Esophagus muscularis mucosa (tissue), 4 donors: ENCODE measurements at regions not wholly inside any gene's neighbourhood (a gene's known extent, or its start where the extent isn't known, plus 50 kb on each side); places are given as distances from the start of the nearest gene placed in this dataset.
A peak's percentile ranks its signal among the peaks of the same experiment; 100 is the strongest.

Source experiments
- DNase-seq: peaks from one replicate; pipeline ENCODE4 v3.0.0-alpha.2; 2017; ENCODE audit errors: extremely low spot score
- H3K27ac ChIP-seq, 4 donors: fragments of 200-600 bp; sonication (generic); replicated peaks in 1 of 4; 1 replicate in 3 of 4; 2 replicates in 1 of 4; pipeline ENCODE4 v1.5.1; 2016 to 2019; ENCODE audit warnings: mild to moderate bottlenecking in 1 of 4
- H3K27me3 ChIP-seq, 4 donors: fragments of 200-600 bp; sonication (generic); one replicate each; pipeline versions ENCODE4 v1.5.1 to v1.6.0; 2016 to 2019
- H3K36me3 ChIP-seq, 4 donors: fragments of 200-600 bp; sonication (generic); one replicate each; pipeline ENCODE4 v1.5.1; 2016 to 2019
- H3K4me1 ChIP-seq, 4 donors: fragments of 200-600 bp; sonication (generic); one replicate each; pipeline ENCODE4 v1.5.1; 2016 to 2019
- H3K4me3 ChIP-seq, 4 donors: fragments of 200-600 bp; sonication (generic); 1 replicate in 2 of 4; 2 replicates in 2 of 4; pipeline ENCODE4 v1.5.1; 2016 to 2019; ENCODE audit warnings: mild to moderate bottlenecking in 4 of 4, moderate library complexity in 1 of 4
- H3K9me3 ChIP-seq, 4 donors: fragments of 200-600 bp; sonication (generic); 1 replicate in 3 of 4; 2 replicates in 1 of 4; pipeline ENCODE4 v1.5.1; 2016 to 2019
- EP300 ChIP-seq: sonication (generic); formaldehyde crosslinking; IDR thresholded peaks from one replicate; pipeline ENCODE4 v1.6.1; 2017; ENCODE audit warnings: antibody characterized with exemption
- POLR2A ChIP-seq: fragments of 450-650 bp; IDR thresholded peaks from one replicate; pipeline ENCODE4 v1.6.1; 2017; ENCODE audit warnings: antibody characterized with exemption, moderate library complexity, mild to moderate bottlenecking, low read depth
- POLR2AphosphoS5 ChIP-seq, 2 donors: sonication (generic); formaldehyde crosslinking; IDR thresholded peaks; one replicate each; pipeline ENCODE4 v1.6.1; 2017; ENCODE audit warnings: antibody characterized with exemption in 2 of 2
- WGBS: methylation state at CpG from one replicate; pipeline ENCODE4 v1.1.5; 2018; 5-methylcytosine and 5-hydroxymethylcytosine counted together
- intact Hi-C: fragments of 100-400 bp; cut with DNase I; formaldehyde crosslinking; loops from one replicate; pipeline ENCODE4 v1.15.1; 2023
- TF ChIP-seq, protein P1 (sequence below), 3 experiments: fragments of 200-600 bp in 2 of 3; fragments of 450-650 bp in 1 of 3; sonication (generic) in 2 of 3; IDR thresholded peaks; one replicate each; pipeline ENCODE4 v1.5.1; 2017 to 2019; ENCODE audit warnings: antibody characterized with exemption in 3 of 3, mild to moderate bottlenecking in 2 of 3, moderate library complexity in 1 of 3

DNA sequence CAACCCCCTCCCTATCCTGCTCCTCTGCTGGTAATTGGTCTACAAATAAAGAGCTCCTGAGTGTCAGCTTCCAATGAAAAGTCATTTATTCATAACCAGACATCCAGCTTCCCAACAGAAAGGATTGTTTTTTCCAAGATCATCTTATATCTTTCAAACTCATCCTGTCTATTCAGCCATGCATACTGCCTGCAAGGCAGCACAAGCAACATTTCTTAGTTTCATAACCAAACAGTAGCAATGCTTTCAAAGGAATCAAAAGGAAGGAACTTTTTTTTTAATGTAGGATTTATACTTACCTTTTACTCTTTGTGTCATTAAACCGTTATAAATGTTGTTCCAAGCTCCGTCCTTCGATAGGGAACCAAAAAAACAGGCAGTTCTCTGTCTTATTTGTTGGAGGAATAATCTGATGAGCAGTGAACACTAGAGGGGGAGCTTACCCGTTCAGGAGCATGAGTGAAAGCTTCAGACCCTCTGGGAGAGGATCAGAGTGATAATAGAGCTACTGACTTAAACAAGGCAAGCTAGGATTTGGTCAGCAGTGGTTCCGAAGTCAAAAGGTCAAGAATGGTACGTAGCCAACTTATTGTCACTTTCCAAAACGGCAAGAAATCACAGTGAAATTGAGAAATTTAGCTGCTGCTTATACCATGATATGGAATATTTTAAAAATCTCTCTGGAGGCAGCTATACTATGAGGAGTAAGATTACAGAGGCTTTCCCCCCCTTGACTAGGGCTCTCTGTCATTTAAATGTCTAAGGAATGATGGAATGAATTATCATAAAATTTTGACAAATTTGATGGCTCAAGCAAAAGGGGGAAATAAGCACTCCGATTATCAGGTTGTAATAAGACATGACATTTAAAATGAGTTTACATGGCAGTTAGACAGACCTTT lies 892.9 kb downstream of the NR2F1-AS1 start:
- Histone ChIP-seq H3K27ac (no peak overlapping the region), H3K4me3 (peak overlapping the region in 1 of 4 donors; percentile 0), H3K27me3 (no peaks in the 10 kb centered on the region), H3K4me1 (peaks cover 0 to 4% (median 0%) of the 10 kb centered on the region in 4 donors), H3K9me3 (no peaks in the 10 kb centered on the region), H3K36me3 (no peaks in the 10 kb centered on the region)
- intact Hi-C loops = no loop called here
- 29% methylated on average over 8 of the region's 8 CpGs for WGBS
- DNase-seq = no peak
- TF ChIP-seq, protein P1, sequence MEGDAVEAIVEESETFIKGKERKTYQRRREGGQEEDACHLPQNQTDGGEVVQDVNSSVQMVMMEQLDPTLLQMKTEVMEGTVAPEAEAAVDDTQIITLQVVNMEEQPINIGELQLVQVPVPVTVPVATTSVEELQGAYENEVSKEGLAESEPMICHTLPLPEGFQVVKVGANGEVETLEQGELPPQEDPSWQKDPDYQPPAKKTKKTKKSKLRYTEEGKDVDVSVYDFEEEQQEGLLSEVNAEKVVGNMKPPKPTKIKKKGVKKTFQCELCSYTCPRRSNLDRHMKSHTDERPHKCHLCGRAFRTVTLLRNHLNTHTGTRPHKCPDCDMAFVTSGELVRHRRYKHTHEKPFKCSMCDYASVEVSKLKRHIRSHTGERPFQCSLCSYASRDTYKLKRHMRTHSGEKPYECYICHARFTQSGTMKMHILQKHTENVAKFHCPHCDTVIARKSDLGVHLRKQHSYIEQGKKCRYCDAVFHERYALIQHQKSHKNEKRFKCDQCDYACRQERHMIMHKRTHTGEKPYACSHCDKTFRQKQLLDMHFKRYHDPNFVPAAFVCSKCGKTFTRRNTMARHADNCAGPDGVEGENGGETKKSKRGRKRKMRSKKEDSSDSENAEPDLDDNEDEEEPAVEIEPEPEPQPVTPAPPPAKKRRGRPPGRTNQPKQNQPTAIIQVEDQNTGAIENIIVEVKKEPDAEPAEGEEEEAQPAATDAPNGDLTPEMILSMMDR (IDR thresholded peaks at IDR 0.05) = peak; percentile 13 to 32 (median 31)
- TF ChIP-seq POLR2AphosphoS5 (IDR thresholded peaks at IDR 0.05) (no peak), POLR2A (no peak), EP300 (no peak)

DNA sequence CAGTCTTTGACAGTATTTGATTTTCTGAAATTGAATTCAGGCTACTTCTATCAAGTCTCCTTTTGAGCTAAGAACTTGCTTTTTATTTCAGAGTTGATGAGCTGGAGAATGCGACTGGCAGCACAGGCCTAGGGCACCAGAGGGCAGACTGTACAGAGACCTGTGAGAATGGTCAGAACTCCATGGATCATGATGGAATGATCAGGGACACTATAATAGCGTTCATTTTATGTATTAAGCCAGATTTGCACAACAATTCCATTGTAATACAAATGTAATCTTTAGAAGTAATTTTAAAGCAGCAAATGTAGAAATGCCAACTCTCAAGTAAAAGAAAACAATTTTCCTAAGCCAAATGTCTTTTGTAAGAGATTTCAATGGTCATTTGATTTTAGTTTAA lies 902.4 kb downstream of the NR2F1-AS1 start:
- WGBS = 69% methylated on average over 2 of the region's 2 CpGs
- Histone ChIP-seq H3K9me3 (no peaks in the 10 kb centered on the region), H3K4me1 (no peaks in the 10 kb centered on the region), H3K36me3 (no peaks in the 10 kb centered on the region), H3K27ac (no peak overlapping the region), H3K27me3 (no peaks in the 10 kb centered on the region), H3K4me3 (no peak overlapping the region)
- TF ChIP-seq POLR2A (no peak), POLR2AphosphoS5 (IDR thresholded peaks at IDR 0.05) (no peak), EP300 (no peak)
- TF ChIP-seq, protein P1 (IDR thresholded peaks at IDR 0.05) = peak in 1 of 3 experiments; percentile 21
- DNase-seq = no peak
- intact Hi-C loops = no loop called here

DNA sequence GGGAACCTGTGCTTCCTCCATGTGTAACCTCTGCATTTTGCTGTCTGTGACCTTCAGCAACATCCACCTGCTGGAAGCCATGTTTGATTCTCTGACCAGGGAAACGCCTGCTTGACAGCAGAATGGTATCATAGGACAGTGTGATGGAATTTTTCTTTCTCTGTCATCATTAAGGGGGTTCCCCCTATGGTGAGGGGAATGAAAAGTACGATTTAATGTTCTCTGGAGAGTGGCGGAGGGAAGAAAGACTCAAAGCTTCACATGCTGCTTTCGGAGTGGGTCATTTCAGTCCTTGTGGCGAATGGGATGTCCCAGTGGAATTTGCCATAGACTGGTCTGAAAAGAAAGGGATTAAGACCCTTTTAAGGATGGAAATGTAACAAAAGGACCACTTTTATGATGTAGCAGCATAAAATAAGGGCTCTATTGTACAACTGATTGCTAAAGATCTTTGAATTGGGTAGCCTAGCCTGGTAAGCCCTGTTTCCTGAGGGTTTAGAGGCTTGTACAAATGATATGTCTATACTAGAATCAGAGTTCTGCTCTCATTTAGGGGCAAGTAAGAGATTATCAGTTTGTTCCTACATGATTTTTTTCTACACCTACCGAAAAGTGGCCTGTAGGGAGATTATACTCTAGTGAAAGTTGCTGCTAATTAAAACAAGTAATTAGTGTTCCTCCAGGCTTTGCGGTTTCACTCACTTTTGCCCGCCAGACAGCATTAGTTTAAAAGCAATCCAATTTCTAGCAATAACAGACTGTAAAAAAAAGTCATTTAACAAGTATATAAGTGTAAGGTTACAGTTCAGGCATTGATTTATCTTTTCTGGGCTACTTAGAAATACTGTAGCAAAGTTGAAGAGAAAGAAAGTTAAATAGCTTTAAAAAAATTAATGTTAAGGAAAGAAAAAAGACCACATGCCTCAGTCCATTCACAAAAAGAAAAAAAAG lies 904.5 kb downstream of the NR2F1-AS1 start:
- no peak for TF ChIP-seq POLR2A
- TF ChIP-seq, protein P1 (IDR thresholded peaks at IDR 0.05) = no peak
- TF ChIP-seq EP300 = no peak
- no peak for TF ChIP-seq POLR2AphosphoS5 (IDR thresholded peaks at IDR 0.05)
- intact Hi-C loops = no loop called here
- no peaks in the 10 kb centered on the region for H3K4me1 ChIP-seq
- no peaks in the 10 kb centered on the region for H3K36me3 ChIP-seq
- no peaks in the 10 kb centered on the region for H3K27me3 ChIP-seq
- no peak for DNase-seq
- H3K9me3 ChIP-seq = no peaks in the 10 kb centered on the region
- no peak overlapping the region for H3K27ac ChIP-seq
- no peak overlapping the region for H3K4me3 ChIP-seq
- 95% methylated on average over 8 of the region's 8 CpGs for WGBS

DNA sequence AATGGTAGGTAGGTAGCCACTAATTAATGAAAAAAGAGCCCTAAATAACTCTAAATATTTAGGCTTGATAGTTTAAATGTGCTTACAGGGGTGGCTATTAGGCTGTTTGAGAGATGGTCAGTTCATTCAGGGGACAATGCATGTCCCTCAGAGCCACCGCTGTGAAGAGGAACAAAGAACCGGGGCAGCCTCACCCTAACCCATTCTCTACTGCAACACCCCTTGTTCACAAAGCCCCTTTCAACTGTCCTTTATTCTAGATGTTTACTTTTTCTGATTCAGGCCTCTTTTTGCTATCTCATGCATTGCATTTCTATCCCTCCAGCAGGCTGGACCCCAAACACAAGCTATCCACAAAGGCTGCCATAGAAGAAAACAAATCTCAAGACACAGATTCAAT lies 906.7 kb downstream of the NR2F1-AS1 start:
- Histone ChIP-seq H3K27ac (no peak overlapping the region), H3K36me3 (no peaks in the 10 kb centered on the region), H3K4me3 (no peak overlapping the region), H3K9me3 (no peaks in the 10 kb centered on the region), H3K4me1 (no peaks in the 10 kb centered on the region), H3K27me3 (no peaks in the 10 kb centered on the region)
- TF ChIP-seq, protein P1 (IDR thresholded peaks at IDR 0.05) = no peak
- no peak for TF ChIP-seq POLR2AphosphoS5 (IDR thresholded peaks at IDR 0.05)
- TF ChIP-seq EP300 = no peak
- no peak for TF ChIP-seq POLR2A
- no peak for DNase-seq
- 100% methylated on average over 2 of the region's 2 CpGs for WGBS
- intact Hi-C loops = no loop called here
